ENCODE measurements at regions not wholly inside any gene's neighbourhood (a gene's known extent, or its start where the extent isn't known, plus 50 kb on each side); places are given as distances from the start of the nearest gene placed in this dataset.

DNA sequence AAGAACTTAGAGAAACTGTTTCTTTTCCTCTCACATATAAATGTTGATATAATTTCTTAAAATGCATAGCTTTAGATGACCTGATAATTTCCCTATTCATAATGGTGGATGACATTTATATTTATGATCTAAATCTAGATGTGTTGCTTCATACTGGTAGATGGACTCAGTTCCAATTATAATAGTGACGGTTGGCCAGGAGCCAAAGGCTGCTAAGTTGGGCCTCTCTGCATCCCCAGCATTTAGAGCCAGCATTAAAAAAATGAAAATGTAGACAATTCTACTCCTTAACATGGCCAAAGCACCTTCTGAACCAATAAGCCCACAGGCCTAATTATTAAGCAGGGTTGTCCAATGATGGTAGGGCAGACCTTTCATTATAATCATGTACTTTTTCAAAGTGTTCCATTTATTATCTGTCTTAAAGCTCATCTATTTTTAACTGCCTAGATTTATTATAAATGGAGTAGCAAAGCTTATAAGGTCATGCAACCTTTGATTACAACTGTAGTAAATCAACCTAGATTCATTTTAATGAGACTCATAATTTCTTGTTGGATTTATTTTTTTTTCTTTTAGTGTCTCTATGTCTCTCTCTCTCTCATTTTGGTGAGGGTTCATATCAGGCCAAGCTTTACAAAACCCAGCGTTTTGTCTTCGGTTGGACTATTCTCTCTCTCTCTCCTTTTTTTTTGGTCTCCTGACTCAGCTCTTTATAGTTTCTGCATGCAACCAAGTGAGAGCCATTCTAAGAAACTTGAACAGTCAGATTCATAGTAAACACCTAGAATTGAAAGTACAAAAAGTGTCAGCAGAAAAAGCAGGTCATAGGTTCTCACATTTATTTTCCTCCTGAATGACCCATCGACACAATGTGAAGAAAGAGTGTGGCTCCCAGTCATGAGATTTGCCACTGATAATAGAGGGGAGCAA, 2016.1 kb upstream of the PIK3C3 start:
- no peak for TF ChIP-seq FOXK2 (IDR thresholded peaks at IDR 0.05)
- TF ChIP-seq ZNF384 (IDR thresholded peaks at IDR 0.05), result no peak
- TF ChIP-seq SP1 (IDR thresholded peaks at IDR 0.05), result no peak
- no peak for TF ChIP-seq HDGF (IDR thresholded peaks at IDR 0.05; ENCODE audit: borderline replicate concordance)
- TF ChIP-seq LEF1 (IDR thresholded peaks at IDR 0.05; ENCODE audit: borderline replicate concordance), result no peak
- no peak for TF ChIP-seq BHLHE40 (IDR thresholded peaks at IDR 0.05; ENCODE audit: borderline replicate concordance)
- TF ChIP-seq, protein P1, sequence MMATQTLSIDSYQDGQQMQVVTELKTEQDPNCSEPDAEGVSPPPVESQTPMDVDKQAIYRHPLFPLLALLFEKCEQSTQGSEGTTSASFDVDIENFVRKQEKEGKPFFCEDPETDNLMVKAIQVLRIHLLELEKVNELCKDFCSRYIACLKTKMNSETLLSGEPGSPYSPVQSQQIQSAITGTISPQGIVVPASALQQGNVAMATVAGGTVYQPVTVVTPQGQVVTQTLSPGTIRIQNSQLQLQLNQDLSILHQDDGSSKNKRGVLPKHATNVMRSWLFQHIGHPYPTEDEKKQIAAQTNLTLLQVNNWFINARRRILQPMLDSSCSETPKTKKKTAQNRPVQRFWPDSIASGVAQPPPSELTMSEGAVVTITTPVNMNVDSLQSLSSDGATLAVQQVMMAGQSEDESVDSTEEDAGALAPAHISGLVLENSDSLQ (IDR thresholded peaks at IDR 0.05), result no peak
- TF ChIP-seq ARNT (IDR thresholded peaks at IDR 0.05), result no peak
- TF ChIP-seq SUZ12 (IDR thresholded peaks at IDR 0.05), result no peak

Data from HEK293T (cell line).